T-helper 1 cell treated with Interleukin-12 subunit alpha and Interleukin-12 subunit beta and Interleukin-4 antibody, amounts not matched to agents 30 μg/mL and 1 μg/mL, for 36 hours (primary cell): ENCODE measurements at regions not wholly inside any gene's neighbourhood (a gene's known extent, or its start where the extent isn't known, plus 50 kb on each side); places are given as distances from the start of the nearest gene placed in this dataset.

Source experiments
- H3K27ac Mint-ChIP-seq: one replicate; pipeline ENCODE4 v1.8.0; 2021; ENCODE audit warnings: mild to moderate bottlenecking, mixed read lengths
- H3K27me3 Mint-ChIP-seq: one replicate; pipeline ENCODE4 v1.8.0; 2021; ENCODE audit warnings: low read depth, mixed read lengths
- H3K36me3 Mint-ChIP-seq: one replicate; pipeline ENCODE4 v1.8.0; 2021; ENCODE audit warnings: low read depth, mixed read lengths
- H3K4me1 Mint-ChIP-seq: one replicate; pipeline ENCODE4 v1.8.0; 2021; ENCODE audit warnings: low read depth, mixed read lengths
- H3K4me3 Mint-ChIP-seq: one replicate; pipeline ENCODE4 v1.8.0; 2021; ENCODE audit warnings: mild to moderate bottlenecking, moderate library complexity, mixed read lengths
- H3K9me3 Mint-ChIP-seq: one replicate; pipeline ENCODE4 v1.8.0; 2021; ENCODE audit warnings: mixed read lengths

DNA sequence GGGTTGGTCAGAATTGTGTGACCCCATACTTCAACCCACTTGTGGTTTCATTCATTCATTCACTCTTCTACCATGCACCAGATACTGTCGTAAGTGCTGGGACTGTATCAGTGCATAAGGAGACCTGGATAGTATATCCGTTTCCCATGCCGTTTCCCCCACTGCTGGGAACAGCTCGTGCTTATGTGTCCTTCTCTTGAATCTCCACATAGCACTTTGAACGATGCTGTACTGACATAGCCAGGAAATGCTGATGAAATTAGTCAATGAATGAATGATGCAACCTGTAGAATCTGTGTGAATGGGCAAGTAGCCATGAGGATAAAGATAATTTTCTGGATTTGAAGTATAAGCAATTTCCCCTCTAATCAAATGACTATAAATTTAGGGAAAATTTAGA is 276.1 kb downstream of the BCL2 start:
- H3K27ac Mint-ChIP-seq = no peak overlapping the region
- H3K27me3 Mint-ChIP-seq = peaks cover 42% of the 10 kb centered on the region
- H3K4me3 Mint-ChIP-seq = no peak overlapping the region
- peaks cover 13% of the 10 kb centered on the region for H3K4me1 Mint-ChIP-seq
- peaks cover 4% of the 10 kb centered on the region for H3K36me3 Mint-ChIP-seq
- H3K9me3 Mint-ChIP-seq = peaks cover 14% of the 10 kb centered on the region

DNA sequence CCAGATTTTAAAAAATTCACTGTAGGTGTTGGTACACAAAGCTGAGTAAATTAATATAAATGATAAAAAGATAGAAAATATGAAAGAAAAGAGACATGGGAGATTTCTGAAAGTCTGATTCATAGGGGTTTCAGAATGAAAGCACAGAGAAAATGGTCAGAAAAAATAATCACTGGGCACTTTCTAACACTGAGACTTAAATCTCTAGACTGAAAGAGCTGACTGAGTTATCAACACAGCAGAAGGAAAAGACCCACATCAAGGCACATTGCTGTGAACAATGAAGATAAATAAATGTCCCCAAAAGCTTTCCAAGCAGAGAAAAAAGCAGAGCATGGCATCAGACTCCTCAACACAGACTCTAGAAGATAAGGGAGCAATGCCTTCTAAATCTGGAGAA is 277.2 kb downstream of the BCL2 start:
- Mint-ChIP-seq H3K4me3 (no peak overlapping the region), H3K27me3 (peaks cover 39% of the 10 kb centered on the region), H3K4me1 (peaks cover 13% of the 10 kb centered on the region), H3K27ac (no peak overlapping the region), H3K36me3 (peaks cover 4% of the 10 kb centered on the region), H3K9me3 (peaks cover 14% of the 10 kb centered on the region)

DNA sequence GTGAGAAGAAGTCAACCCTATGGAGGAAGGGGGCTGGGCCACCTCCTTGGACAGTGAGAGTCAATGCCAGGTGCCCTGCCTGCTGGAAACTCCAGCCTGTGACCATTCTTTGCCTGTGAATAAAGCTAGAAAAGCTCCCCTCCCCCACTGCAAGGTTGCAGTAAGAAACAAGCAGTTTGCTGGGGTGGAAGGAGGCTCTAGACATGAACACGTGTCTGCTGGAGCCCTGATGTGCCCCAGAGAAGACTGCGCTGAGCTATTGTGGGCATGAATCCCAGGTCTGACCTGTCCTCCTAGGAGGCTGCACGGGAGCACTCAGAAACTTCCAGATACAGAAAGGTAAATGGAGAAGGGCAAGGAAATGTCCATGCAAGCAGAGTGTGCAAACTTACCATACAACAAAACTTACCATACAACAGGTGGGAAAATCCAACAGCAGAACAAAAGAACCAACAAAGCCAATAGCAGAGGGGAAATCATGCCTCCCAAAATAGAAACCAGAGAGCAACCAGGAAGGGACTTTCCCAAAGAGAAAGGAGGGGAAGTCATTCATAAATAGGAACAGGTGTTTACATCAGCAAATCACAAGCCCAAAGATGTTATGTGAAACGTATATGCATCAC is 278.7 kb downstream of the BCL2 start:
- peak overlapping the region; percentile 38 for H3K4me3 Mint-ChIP-seq
- peaks cover 14% of the 10 kb centered on the region for H3K9me3 Mint-ChIP-seq
- peak overlapping the region; percentile 56 for H3K27ac Mint-ChIP-seq
- H3K27me3 Mint-ChIP-seq = peaks cover 35% of the 10 kb centered on the region
- peaks cover 13% of the 10 kb centered on the region for H3K4me1 Mint-ChIP-seq
- H3K36me3 Mint-ChIP-seq = peaks cover 4% of the 10 kb centered on the region

DNA sequence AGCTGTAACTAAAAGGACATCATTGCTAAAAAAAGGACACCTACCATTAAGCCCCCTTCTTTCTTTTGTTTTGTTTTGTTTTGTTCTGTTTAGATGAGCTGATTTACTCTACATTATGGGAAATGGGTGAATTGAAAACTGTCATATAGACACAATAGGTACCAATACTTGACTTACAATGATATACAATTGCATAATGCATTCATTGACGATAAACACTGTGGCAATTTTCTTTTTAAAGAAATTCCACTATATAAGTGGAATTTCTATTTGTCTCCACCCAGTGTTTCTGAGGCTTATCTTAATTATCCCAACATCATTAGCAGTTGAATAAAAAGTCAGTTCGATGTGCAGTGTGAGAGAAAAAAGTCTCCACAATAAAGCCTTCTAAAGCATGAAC is 282.1 kb downstream of the BCL2 start:
- Mint-ChIP-seq H3K27me3 (peaks cover 21% of the 10 kb centered on the region), H3K4me3 (no peak overlapping the region), H3K36me3 (peaks cover 2% of the 10 kb centered on the region), H3K27ac (no peak overlapping the region), H3K4me1 (peaks cover 13% of the 10 kb centered on the region), H3K9me3 (peaks cover 12% of the 10 kb centered on the region)

DNA sequence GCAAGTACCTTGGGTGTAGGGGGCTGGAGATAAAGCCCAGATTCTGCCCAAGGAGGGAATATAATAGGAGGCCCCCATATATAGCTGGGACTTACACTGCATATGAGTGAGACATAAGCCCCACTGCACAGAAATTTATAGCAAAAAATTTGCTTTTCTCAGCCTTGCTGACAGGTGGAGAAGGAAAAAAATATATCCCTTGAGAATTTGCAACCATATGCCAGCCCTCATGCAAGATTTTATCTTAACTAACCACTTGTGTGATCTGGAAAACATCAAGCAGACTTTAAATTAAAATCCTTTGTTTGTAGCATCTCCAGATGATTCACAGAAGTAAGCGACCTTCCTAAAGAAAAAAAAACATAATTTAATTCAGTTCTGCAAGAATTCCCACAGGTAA is 288.2 kb downstream of the BCL2 start:
- Mint-ChIP-seq H3K27ac (no peak overlapping the region), H3K9me3 (peaks cover 6% of the 10 kb centered on the region), H3K36me3 (no peaks in the 10 kb centered on the region), H3K4me1 (no peaks in the 10 kb centered on the region), H3K27me3 (peaks cover 24% of the 10 kb centered on the region), H3K4me3 (no peak overlapping the region)
